Kidney (tissue), 13 donors: ENCODE measurements at regions not wholly inside any gene's neighbourhood (a gene's known extent, or its start where the extent isn't known, plus 50 kb on each side); places are given as distances from the start of the nearest gene placed in this dataset.
A peak's percentile ranks its signal among the peaks of the same experiment; 100 is the strongest.

Experiments used
- DNase-seq, 5 donors: peaks; one replicate each; pipeline ENCODE4 v3.0.0-alpha.2; 2013 to 2020
- FAIRE-seq: peaks from 2 replicates; lab custom pipeline; 2012; peaks lifted over from hg19 to GRCh38; lab: Jason Lieb, UNC
- H3K27ac ChIP-seq, 2 donors: one replicate each; pipeline ENCODE4 v1.7.0; 2013; ENCODE audit warnings: low read depth in 2 of 2, low read length in 2 of 2, inconsistent platforms in 1 of 2
- H3K27me3 ChIP-seq: one replicate; pipeline ENCODE4 v1.7.1; 2013; ENCODE audit warnings: low read length, inconsistent platforms; ENCODE audit not compliant: control insufficient read depth, insufficient read depth
- H3K36me3 ChIP-seq, 3 donors: one replicate each; pipeline versions ENCODE4 v1.7.0 to v1.7.1; 2013; ENCODE audit warnings: low read length in 3 of 3, control low read depth in 1 of 3, inconsistent platforms in 1 of 3; ENCODE audit not compliant: insufficient read depth in 3 of 3, control insufficient read depth in 2 of 3
- H3K4me1 ChIP-seq, 3 donors: one replicate each; pipeline versions ENCODE4 v1.7.0 to v1.7.1; 2013; ENCODE audit warnings: low read length in 3 of 3, inconsistent platforms in 1 of 3, low read depth in 1 of 3; ENCODE audit not compliant: control insufficient read depth in 2 of 3, insufficient read depth in 2 of 3
- H3K4me3 ChIP-seq, 3 donors: one replicate each; pipeline versions ENCODE4 v1.7.0 to v1.8.1; 2013; ENCODE audit warnings: low read length in 3 of 3, control low read depth in 1 of 3, inconsistent platforms in 1 of 3
- H3K9ac ChIP-seq, 3 donors: one replicate each; pipeline versions ENCODE4 v1.7.0 to v1.7.1; 2013; ENCODE audit warnings: low read length in 3 of 3, control low read depth in 1 of 3, inconsistent platforms in 1 of 3
- H3K9me3 ChIP-seq, 3 donors: one replicate each; pipeline versions ENCODE4 v1.7.0 to v1.7.1; 2013; ENCODE audit warnings: low read length in 3 of 3, control low read depth in 1 of 3, inconsistent platforms in 1 of 3; ENCODE audit not compliant: control insufficient read depth in 2 of 3, insufficient read depth in 1 of 3
- CTCF ChIP-seq: IDR thresholded peaks from 3 replicates; pipeline ENCODE4 v1.5.1; 2012; ENCODE audit warnings: mild to moderate bottlenecking, moderate library complexity, borderline replicate concordance; ENCODE audit not compliant: insufficient read depth; ENCODE audit errors: extremely low read depth
- intact Hi-C: fragments of 100-400 bp; cut with DNase I; formaldehyde crosslinking; loops from one replicate; pipeline ENCODE4 v1.11.1; 2022
- donor health status: control.
- donor health status: control.
- donor health status: control.
- donor health status: control.
- donor health status: control.
- donor health status: DM: yes; HTN: yes; CAD: no.
- donor health status: Normal renal cell carcinoma (clear cell type).

GRCh38 chr18:61714421-61714820, 178.4 kb downstream of the RNF152 start:
- peaks cover 0 to 8% (median 4%) of the 10 kb centered on the region in 3 donors for H3K4me1 ChIP-seq
- peak overlapping the region in 1 of 2 donors; percentile 11 for H3K27ac ChIP-seq
- H3K9me3 ChIP-seq: no peaks in the 10 kb centered on the region
- TF ChIP-seq CTCF: no peak
- no peak overlapping the region for H3K9ac ChIP-seq
- H3K4me3 ChIP-seq: no peak overlapping the region
- FAIRE-seq: no peak
- H3K36me3 ChIP-seq: no peaks in the 10 kb centered on the region
- no peak for DNase-seq
- intact Hi-C loops: no loop called here
- H3K27me3 ChIP-seq: no peaks in the 10 kb centered on the region

GRCh38 chr18:61713502-61713901, 179.3 kb downstream of the RNF152 start:
- Histone ChIP-seq H3K27ac (peak overlapping the region; percentile 1 to 11), H3K4me1 (peaks cover 0 to 8% (median 4%) of the 10 kb centered on the region in 3 donors), H3K27me3 (no peaks in the 10 kb centered on the region), H3K9ac (no peak overlapping the region), H3K36me3 (no peaks in the 10 kb centered on the region), H3K9me3 (no peaks in the 10 kb centered on the region), H3K4me3 (no peak overlapping the region)
- DNase-seq (no peak), FAIRE-seq (no peak)
- TF ChIP-seq CTCF: no peak
- intact Hi-C loops: no loop called here

DNA sequence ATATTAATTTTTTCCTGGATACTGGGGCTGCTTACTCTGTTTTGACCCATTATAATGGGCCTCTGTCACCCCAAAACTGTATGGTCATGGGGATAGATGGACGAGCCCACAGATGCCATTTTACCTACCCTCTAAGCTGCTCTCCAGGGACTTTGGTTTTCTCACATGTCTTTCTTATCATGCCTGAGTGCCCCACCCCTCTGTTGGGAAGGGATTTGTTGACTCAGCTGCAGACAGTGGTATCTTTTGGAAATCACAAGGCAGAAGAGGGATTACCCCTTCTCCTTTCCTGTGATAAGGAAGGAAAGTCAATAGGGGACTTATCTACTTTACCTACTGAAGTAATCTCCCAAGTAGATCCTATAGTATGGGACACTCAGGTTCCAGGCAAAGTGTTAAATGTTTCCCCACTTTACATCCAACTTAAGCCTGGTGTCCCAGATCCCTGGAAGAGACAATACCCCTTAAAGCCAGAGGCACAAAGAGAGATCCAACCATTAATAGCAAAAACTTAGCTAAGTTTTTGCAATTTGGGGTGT, 182.7 kb downstream of the RNF152 start:
- Histone ChIP-seq H3K4me1 (peaks cover 0 to 8% (median 4%) of the 10 kb centered on the region in 3 donors), H3K9ac (no peak overlapping the region), H3K9me3 (no peaks in the 10 kb centered on the region), H3K4me3 (no peak overlapping the region), H3K27me3 (no peaks in the 10 kb centered on the region), H3K36me3 (no peaks in the 10 kb centered on the region), H3K27ac (no peak overlapping the region)
- intact Hi-C loops: no loop called here
- no peak for FAIRE-seq
- no peak for TF ChIP-seq CTCF
- DNase-seq: no peak

DNA sequence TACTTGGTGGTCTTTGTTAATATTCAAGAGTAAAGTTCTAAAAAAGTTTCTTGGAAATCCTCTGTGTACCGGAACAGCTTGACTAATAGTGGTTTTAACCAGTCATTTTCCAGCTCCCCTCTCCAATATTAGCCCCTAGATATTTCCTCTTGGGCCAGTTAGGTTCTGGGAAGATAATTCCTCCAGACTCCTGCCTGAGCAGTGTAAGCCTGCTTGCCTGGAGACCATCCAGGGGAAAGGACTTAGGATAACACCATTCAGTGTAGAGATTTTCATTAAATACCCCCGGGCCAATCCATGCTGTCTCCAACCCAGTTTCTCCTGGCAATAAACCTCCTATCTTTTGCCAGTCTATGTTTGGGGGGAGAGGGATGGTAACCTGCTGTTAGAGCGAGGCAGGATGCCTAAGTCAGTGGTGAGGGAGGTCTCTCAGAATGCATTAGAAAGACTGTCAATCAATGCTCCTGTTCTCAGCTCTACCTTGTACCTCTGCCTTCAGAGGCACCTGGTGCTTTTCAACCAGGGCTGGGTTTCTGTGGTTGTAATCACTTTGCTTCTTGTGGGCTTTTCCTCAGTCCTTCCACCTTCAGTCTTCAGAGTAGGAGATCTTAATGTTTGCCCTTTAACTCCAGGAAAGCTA, 186.4 kb downstream of the RNF152 start:
- Histone ChIP-seq H3K9me3 (no peaks in the 10 kb centered on the region), H3K27me3 (no peaks in the 10 kb centered on the region), H3K4me3 (no peak overlapping the region), H3K36me3 (no peaks in the 10 kb centered on the region), H3K4me1 (no peaks in the 10 kb centered on the region), H3K9ac (no peak overlapping the region), H3K27ac (no peak overlapping the region)
- TF ChIP-seq CTCF: no peak
- FAIRE-seq (no peak), DNase-seq (no peak)
- intact Hi-C loops: no loop called here
